H9 (cell line): ENCODE measurements at regions not wholly inside any gene's neighbourhood (a gene's known extent, or its start where the extent isn't known, plus 50 kb on each side); places are given as distances from the start of the nearest gene placed in this dataset.
"Not testable (repeated sequence)": the region's sequence is repeated elsewhere in the genome, so short reads cannot be mapped to it uniquely, and the experiment has no call there.

Experiments used
- DNase-seq: peaks from one replicate; pipeline ENCODE4 v3.0.0-alpha.2; 2017
- H2AFZ ChIP-seq: one replicate; pipeline ENCODE4 v1.6.1; 2013; ENCODE audit warnings: mild to moderate bottlenecking, low read length, control low read depth, moderate library complexity
- H2AK5ac ChIP-seq: 2 replicates; pipeline ENCODE4 v1.6.1; 2013; ENCODE audit warnings: low read length, control low read depth, mixed read lengths; ENCODE audit not compliant: insufficient read length
- H2BK120ac ChIP-seq: one replicate; pipeline ENCODE4 v1.6.1; 2013; ENCODE audit warnings: low read depth, mild to moderate bottlenecking, low read length, control low read depth, inconsistent platforms; ENCODE audit not compliant: poor library complexity, severe bottlenecking
- H2BK12ac ChIP-seq: 2 replicates; pipeline ENCODE4 v1.6.1; 2013; ENCODE audit warnings: low read length, control low read depth, mixed read lengths, low read depth; ENCODE audit not compliant: insufficient read length
- H2BK15ac ChIP-seq: 2 replicates; pipeline ENCODE4 v1.6.1; 2013; ENCODE audit warnings: low read depth, low read length, control low read depth
- H2BK20ac ChIP-seq: one replicate; pipeline ENCODE4 v1.6.1; 2013; ENCODE audit warnings: low read depth, mild to moderate bottlenecking, low read length, control low read depth, inconsistent platforms; ENCODE audit not compliant: poor library complexity, severe bottlenecking
- H2BK5ac ChIP-seq: 2 replicates; pipeline ENCODE4 v1.6.1; 2013; ENCODE audit warnings: low read length, control low read depth, mixed read lengths; ENCODE audit not compliant: insufficient read length
- H3K14ac ChIP-seq: 2 replicates; pipeline ENCODE4 v1.6.1; 2013; ENCODE audit warnings: low read length, control low read depth; ENCODE audit not compliant: insufficient read depth
- H3K18ac ChIP-seq: 2 replicates; pipeline ENCODE4 v1.6.1; 2013; ENCODE audit warnings: low read depth, mild to moderate bottlenecking, mixed read lengths, low read length, control low read depth; ENCODE audit not compliant: insufficient read length
- H3K23ac ChIP-seq: 2 replicates; pipeline ENCODE4 v1.6.1; 2013; ENCODE audit warnings: low read length, control low read depth, mixed read lengths, low read depth; ENCODE audit not compliant: insufficient read length
- H3K23me2 ChIP-seq: 2 replicates; pipeline ENCODE4 v1.6.1; 2013; ENCODE audit warnings: low read depth, mild to moderate bottlenecking, mixed read lengths, low read length, control low read depth; ENCODE audit not compliant: insufficient read length, poor library complexity, severe bottlenecking
- H3K27ac ChIP-seq: 2 replicates; pipeline ENCODE4 v1.5.1; 2013; ENCODE audit warnings: low read length, control low read depth, mixed read lengths, low read depth; ENCODE audit not compliant: insufficient read length
- H3K27me3 ChIP-seq: 2 replicates; pipeline ENCODE4 v1.6.1; 2013; ENCODE audit warnings: low read length, control low read depth, inconsistent platforms; ENCODE audit not compliant: insufficient read depth
- H3K4ac ChIP-seq: 2 replicates; pipeline ENCODE4 v1.6.1; 2013; ENCODE audit warnings: low read depth, mild to moderate bottlenecking, control low read depth, inconsistent platforms, low read length, moderate library complexity
- H3K4me1 ChIP-seq: 2 replicates; pipeline ENCODE4 v1.6.1; 2013; ENCODE audit warnings: low read length, control low read depth, inconsistent platforms; ENCODE audit not compliant: insufficient read depth
- H3K4me2 ChIP-seq: 2 replicates; pipeline ENCODE4 v1.6.1; 2013; ENCODE audit warnings: low read length, control low read depth, mixed read lengths; ENCODE audit not compliant: insufficient read length, insufficient read depth
- H3K56ac ChIP-seq: 2 replicates; pipeline ENCODE4 v1.6.1; 2013; ENCODE audit warnings: low read depth, mild to moderate bottlenecking, mixed read lengths, low read length, control low read depth; ENCODE audit not compliant: insufficient read length
- H3K79me1 ChIP-seq: 2 replicates; pipeline ENCODE4 v1.6.1; 2013; ENCODE audit warnings: low read depth, mild to moderate bottlenecking, moderate library complexity, low read length, control low read depth, inconsistent platforms; ENCODE audit not compliant: insufficient read depth, poor library complexity, severe bottlenecking
- H3K79me2 ChIP-seq: 2 replicates; pipeline ENCODE4 v1.6.1; 2013; ENCODE audit warnings: low read length, control low read depth, inconsistent platforms; ENCODE audit not compliant: insufficient read depth
- H3K9ac ChIP-seq: 2 replicates; pipeline ENCODE4 v1.6.1; 2013; ENCODE audit warnings: low read length, control low read depth, mixed read lengths; ENCODE audit not compliant: insufficient read length; ENCODE audit errors: extremely low read depth
- H3K9me3 ChIP-seq: one replicate; pipeline ENCODE4 v1.6.1; 2013; ENCODE audit warnings: low read depth, low read length, inconsistent platforms; ENCODE audit not compliant: control insufficient read depth
- H3T11ph ChIP-seq: one replicate; pipeline ENCODE4 v1.6.1; 2013; ENCODE audit warnings: mild to moderate bottlenecking, low read length, control low read depth, inconsistent platforms
- H4K20me1 ChIP-seq: one replicate; pipeline ENCODE4 v1.6.1; 2013; ENCODE audit not compliant: control insufficient read depth, insufficient read length, insufficient read depth
- H4K5ac ChIP-seq: 2 replicates; pipeline ENCODE4 v1.6.1; 2013; ENCODE audit warnings: low read depth, mild to moderate bottlenecking, mixed read lengths, low read length, control low read depth; ENCODE audit not compliant: insufficient read length
- H4K8ac ChIP-seq: replicated peaks from 2 replicates; pipeline ENCODE4 v1.6.1; 2013; ENCODE audit warnings: low read length, control low read depth, mixed read lengths, low read depth; ENCODE audit not compliant: insufficient read length
- H4K91ac ChIP-seq: 2 replicates; pipeline ENCODE4 v1.6.1; 2013; ENCODE audit warnings: low read depth, mild to moderate bottlenecking, moderate library complexity, mixed read lengths, low read length, control low read depth; ENCODE audit not compliant: insufficient read length
- H3K27ac Mint-ChIP-seq, 3 experiments: 2 replicates in 2 of 3; 3 replicates in 1 of 3; pipeline ENCODE4 v1.8.0; 2020 to 2021; ENCODE audit warnings: mixed read lengths in 3 of 3, mild to moderate bottlenecking in 1 of 3, moderate library complexity in 1 of 3
- H3K27me3 Mint-ChIP-seq: 2 replicates; pipeline ENCODE4 v1.8.0; 2021; ENCODE audit warnings: low read depth, mild to moderate bottlenecking, moderate library complexity, mixed read lengths
- H3K36me3 Mint-ChIP-seq, 3 experiments: 2 replicates in 2 of 3; 3 replicates in 1 of 3; pipeline ENCODE4 v1.8.0; 2020 to 2021; ENCODE audit warnings: low read depth in 3 of 3, mixed read lengths in 3 of 3; ENCODE audit not compliant: insufficient read depth in 1 of 3
- H3K4me1 Mint-ChIP-seq, 2 experiments: 2 replicates each; pipeline ENCODE4 v1.8.0; 2020; ENCODE audit warnings: mixed read lengths in 2 of 2
- H3K4me3 Mint-ChIP-seq, 2 experiments: 2 replicates in 1 of 2; 3 replicates in 1 of 2; pipeline ENCODE4 v1.8.0; 2020 to 2021; ENCODE audit warnings: mild to moderate bottlenecking in 2 of 2, mixed read lengths in 2 of 2, moderate library complexity in 1 of 2
- H3K9me3 Mint-ChIP-seq, 2 experiments: 2 replicates in 1 of 2; 3 replicates in 1 of 2; pipeline ENCODE4 v1.8.0; 2020; ENCODE audit warnings: mild to moderate bottlenecking in 2 of 2, mixed read lengths in 2 of 2, moderate library complexity in 1 of 2
- WGBS: extraction: QIAGEN DNeasy Blood & Tissue Kit; methylation state at CpG from one replicate; pipeline ENCODE4 v1.1.7; 2013; ENCODE audit warnings: missing lambda C conversion rate, low lambda C conversion rate, mixed read lengths; ENCODE audit not compliant: insufficient read length; ENCODE audit errors: extremely low coverage; 5-methylcytosine and 5-hydroxymethylcytosine counted together

DNA sequence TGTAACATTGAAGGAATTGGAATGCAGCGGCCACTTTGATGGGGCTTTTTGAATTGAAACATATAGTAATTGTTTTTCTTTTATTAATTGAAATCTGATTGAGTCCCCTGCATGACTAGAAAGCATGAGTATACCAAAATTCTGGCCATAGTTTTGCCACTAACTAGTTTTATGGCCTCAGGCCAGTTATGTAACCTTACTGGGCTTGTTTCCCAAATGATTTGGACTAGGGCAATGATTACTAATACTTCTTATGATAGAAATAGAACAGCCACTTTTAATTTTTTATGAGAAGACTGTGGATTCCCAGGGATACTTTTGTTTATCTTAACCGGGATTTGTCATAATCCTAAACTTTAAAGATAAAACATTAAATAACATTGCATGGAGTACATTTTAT is 106.9 kb upstream of the GOLGA6L4 start:
- no CpG with 5 or more reads among the region's 2 CpGs for WGBS
- not testable (repeated sequence) for H2AFZ ChIP-seq, H3K18ac ChIP-seq, H2AK5ac ChIP-seq, H3K4me1 Mint-ChIP-seq, H2BK12ac ChIP-seq, H3K27ac ChIP-seq, H3K14ac ChIP-seq, H3K4me3 Mint-ChIP-seq, H3K9me3 Mint-ChIP-seq, H3K27me3 ChIP-seq, H3K4me2 ChIP-seq, H3K27ac Mint-ChIP-seq, H3K23ac ChIP-seq, H3K79me2 ChIP-seq, H4K5ac ChIP-seq, H4K20me1 ChIP-seq, H3T11ph ChIP-seq, H2BK120ac ChIP-seq, H3K23me2 ChIP-seq, H3K4ac ChIP-seq, H3K27me3 Mint-ChIP-seq, H4K91ac ChIP-seq, H3K36me3 Mint-ChIP-seq, H3K79me1 ChIP-seq, DNase-seq, H2BK5ac ChIP-seq, H3K4me1 ChIP-seq, H2BK20ac ChIP-seq, H3K9ac ChIP-seq, H3K56ac ChIP-seq, H2BK15ac ChIP-seq, H3K9me3 ChIP-seq, H4K8ac ChIP-seq

DNA sequence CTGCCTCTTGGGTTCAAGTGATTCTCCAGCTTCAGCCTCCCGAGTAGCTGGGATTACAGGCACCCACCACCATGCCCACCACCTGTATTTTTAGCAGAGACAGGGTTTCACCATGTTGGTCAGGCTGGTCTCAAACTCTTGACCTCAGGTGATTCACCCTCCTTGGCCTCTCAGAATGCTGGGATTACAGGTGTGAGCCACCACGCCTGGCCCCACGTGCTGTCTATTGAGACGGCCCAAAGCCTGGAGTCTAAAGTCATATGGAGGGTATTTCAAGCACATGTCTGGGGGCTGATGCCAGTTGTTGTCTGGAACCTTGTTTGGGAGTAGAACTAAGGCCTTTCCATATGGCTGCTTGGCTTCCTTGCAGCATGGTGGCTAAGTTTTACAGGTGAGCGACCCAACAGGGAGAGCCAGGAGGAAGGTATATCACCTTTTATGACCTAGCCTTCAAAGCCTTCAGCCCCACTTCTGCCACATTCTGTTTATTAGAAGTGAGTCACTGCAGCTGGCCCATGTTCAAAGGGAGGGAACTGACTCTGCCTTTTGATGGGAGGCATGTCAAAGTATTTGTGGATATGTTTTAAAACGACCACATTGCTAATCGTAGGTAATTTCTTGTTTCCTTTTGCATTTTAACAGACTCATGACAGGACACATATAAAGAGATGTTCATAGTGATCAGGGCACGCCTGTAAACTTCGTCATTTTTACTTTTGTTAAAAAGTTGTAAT is 105.3 kb upstream of the GOLGA6L4 start:
- H3K4me2 ChIP-seq, result not testable (repeated sequence)

More for the DNA sequence above, 105.3 kb upstream of the GOLGA6L4 start:
- H3K79me2 ChIP-seq, H3K27ac Mint-ChIP-seq, H2BK15ac ChIP-seq, H3K9me3 Mint-ChIP-seq, H2BK120ac ChIP-seq, H2AFZ ChIP-seq, H3K79me1 ChIP-seq, H3K27ac ChIP-seq, H3K23ac ChIP-seq, H3K4ac ChIP-seq, H3K27me3 ChIP-seq, DNase-seq, H2AK5ac ChIP-seq, H3K4me1 Mint-ChIP-seq, H3T11ph ChIP-seq, H2BK12ac ChIP-seq, H3K14ac ChIP-seq, H4K8ac ChIP-seq, H3K36me3 Mint-ChIP-seq, H3K23me2 ChIP-seq, H3K4me1 ChIP-seq, H2BK5ac ChIP-seq, H2BK20ac ChIP-seq, H3K9ac ChIP-seq, H4K20me1 ChIP-seq, H3K4me3 Mint-ChIP-seq, H3K56ac ChIP-seq, H3K18ac ChIP-seq, H3K27me3 Mint-ChIP-seq, H4K91ac ChIP-seq, H4K5ac ChIP-seq, H3K9me3 ChIP-seq: not testable (repeated sequence)
- no CpG with 5 or more reads among the region's 9 CpGs for WGBS
